ENCODE measurements at regions not wholly inside any gene's neighbourhood (a gene's known extent, or its start where the extent isn't known, plus 50 kb on each side); places are given as distances from the start of the nearest gene placed in this dataset.

DNA sequence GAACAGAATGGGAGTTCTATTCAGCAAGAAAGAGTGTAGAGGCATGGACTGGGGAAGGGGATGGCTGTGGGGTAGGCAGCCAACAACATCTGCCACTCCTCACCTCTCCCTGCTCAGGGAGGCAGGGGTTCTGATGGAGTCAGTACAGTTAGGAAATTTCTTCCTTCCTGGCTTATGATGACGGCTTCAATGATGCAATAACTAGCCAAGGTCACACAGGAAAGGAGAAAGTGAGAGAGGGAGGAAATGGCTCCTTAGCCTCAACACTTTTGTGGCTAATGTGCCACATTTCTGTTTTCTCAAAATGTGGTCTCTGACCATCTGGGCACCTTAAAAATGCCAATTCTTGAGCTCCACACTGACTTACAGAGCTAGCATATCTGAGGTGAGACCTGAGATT lies 79.3 kb upstream of the PDZD8 start:
- TF ChIP-seq, protein P1, sequence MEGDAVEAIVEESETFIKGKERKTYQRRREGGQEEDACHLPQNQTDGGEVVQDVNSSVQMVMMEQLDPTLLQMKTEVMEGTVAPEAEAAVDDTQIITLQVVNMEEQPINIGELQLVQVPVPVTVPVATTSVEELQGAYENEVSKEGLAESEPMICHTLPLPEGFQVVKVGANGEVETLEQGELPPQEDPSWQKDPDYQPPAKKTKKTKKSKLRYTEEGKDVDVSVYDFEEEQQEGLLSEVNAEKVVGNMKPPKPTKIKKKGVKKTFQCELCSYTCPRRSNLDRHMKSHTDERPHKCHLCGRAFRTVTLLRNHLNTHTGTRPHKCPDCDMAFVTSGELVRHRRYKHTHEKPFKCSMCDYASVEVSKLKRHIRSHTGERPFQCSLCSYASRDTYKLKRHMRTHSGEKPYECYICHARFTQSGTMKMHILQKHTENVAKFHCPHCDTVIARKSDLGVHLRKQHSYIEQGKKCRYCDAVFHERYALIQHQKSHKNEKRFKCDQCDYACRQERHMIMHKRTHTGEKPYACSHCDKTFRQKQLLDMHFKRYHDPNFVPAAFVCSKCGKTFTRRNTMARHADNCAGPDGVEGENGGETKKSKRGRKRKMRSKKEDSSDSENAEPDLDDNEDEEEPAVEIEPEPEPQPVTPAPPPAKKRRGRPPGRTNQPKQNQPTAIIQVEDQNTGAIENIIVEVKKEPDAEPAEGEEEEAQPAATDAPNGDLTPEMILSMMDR (conservative IDR thresholded peaks at IDR 0.05; ENCODE audit: low read depth, low read length) = no peak
- no peak for TF ChIP-seq EZH2 (IDR thresholded peaks at IDR 0.05; ENCODE audit: borderline replicate concordance, low read depth, low read length, poor library complexity, severe bottlenecking)

Data from A673 (cell line).